GM19351 (cell line): ENCODE measurements at regions not wholly inside any gene's neighbourhood (a gene's known extent, or its start where the extent isn't known, plus 50 kb on each side); places are given as distances from the start of the nearest gene placed in this dataset.
A peak's percentile ranks its signal among the peaks of the same experiment; 100 is the strongest.
"Not testable (repeated sequence)": the region's sequence is repeated elsewhere in the genome, so short reads cannot be mapped to it uniquely, and the experiment has no call there.

Experiments
- ATAC-seq: cut with Tn5 transposase; IDR thresholded peaks from one replicate; pipeline ENCODE4 v1.9.1; 2021; ENCODE audit warnings: mild to moderate bottlenecking, moderate library complexity; ENCODE audit not compliant: unreplicated experiment

- peak; percentile 44 for ATAC-seq
These were observed 307.6 kb downstream of the SPATA31A1 start for GRCh38 chr9:39663020-39663419.

- ATAC-seq, result peak; percentile 63
These were observed 308.2 kb downstream of the SPATA31A1 start for GRCh38 chr9:39663713-39664112.

GRCh38 chr9:39665020-39665419 lies 309.6 kb downstream of the SPATA31A1 start:
- ATAC-seq, result not testable (repeated sequence)

DNA sequence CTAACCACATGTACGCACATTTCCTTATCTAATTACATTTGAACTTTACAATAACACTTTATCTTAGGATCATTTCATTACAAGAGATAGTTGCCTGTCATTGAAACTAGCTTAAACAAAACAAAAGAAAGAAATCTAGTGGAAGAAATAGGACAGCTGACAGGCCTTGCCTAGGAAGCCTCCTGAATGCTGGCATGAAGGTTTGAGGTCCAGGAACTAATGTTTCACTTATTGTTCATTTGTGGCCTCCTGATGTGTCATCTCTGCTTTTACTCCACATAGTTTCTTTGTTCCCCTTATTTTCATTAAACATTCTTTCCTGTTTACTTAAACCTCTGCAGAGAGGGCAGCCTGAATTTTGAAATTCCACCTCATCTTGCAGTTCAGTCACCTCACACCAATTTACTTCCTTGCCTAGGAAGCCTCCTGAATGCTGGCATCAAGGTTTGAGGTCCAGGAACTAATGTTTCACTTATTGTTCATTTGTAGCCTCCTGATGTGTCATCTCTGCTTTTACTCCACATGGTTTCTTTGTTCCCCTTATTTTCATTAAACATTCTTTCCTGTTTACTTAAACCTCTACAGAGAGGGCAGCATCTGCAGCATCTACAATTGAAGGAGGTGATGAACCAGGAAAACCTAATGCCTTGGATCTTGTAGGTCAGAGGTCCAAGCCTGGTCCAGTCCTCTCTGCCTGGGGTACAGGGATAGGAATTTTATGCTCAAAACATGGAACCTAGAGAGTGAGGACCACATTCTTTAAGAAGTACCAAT lies 319.2 kb downstream of the SPATA31A1 start:
- not testable (repeated sequence) for ATAC-seq

- ATAC-seq, result not testable (repeated sequence)
These were observed 319.7 kb downstream of the SPATA31A1 start for GRCh38 chr9:39675211-39675553.

DNA sequence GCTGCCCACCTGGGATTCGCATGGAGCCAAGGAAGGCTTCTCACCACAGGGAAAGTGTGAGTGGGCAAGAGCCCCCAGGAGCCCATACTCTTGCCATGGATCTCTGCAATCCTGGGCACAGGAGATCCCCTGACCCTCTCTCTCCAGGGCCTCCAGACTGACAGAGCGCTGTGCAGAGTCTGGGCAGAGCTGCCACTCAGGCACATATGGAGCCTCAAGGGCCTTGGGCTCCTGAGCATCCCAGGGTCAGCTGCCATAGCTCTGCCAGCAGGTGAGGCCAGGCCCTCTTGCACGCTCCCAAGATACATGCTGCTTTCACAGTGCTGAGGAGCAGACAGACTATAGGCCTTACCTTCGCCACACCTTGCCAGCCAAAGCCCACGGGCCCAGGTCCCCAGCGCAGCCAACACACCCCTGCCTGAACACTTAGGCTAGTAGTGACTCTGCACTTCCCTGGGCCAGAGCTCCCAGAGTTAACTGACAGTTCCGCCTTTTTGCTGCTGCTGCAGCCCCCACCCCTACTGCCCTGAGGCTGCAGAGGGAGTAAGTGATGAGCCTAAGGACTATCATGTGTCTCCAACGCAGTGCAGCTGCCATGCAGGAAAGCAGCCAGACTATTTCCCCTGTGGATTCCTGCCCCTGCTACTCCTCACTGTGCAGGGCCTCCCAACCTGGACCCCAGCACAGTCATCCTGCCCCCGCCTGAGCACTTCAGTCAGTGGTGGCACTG lies 323.2 kb downstream of the SPATA31A1 start:
- not testable (repeated sequence) for ATAC-seq

DNA sequence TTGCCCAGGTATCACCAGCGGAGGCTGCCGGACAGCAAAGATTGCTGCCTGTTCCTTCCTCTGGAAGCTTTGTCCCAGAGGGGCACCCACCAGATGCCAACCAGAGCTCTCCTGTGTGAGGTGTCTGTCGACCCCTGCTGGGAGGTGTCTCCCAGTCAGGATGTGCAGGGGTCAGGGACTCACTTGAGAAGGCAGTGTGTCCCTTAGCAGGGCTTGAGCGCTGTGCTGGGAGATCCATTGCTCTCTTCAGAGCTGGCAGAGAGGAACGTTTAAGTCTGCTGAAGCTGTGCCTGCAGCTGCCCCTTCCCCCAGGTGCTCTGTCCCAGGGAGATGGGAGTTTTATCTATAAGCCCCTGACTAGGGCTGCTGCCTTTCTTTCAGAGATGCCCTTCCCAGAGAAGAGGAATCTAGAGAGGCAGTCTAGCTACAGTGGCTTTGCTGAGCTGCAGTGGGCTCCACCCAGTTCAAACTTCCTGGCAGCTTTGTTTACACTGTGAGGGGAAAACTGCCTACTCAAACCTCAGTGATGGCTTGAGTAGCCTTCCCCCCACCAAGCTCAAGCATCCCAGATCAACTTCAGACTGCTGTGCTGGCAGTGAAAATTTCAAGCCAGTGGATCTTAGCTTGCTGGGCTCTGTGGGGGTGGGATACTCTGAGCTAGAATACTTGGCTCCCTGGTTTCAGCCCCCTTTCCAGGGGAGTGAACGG lies 325.4 kb downstream of the SPATA31A1 start:
- not testable (repeated sequence) for ATAC-seq

DNA sequence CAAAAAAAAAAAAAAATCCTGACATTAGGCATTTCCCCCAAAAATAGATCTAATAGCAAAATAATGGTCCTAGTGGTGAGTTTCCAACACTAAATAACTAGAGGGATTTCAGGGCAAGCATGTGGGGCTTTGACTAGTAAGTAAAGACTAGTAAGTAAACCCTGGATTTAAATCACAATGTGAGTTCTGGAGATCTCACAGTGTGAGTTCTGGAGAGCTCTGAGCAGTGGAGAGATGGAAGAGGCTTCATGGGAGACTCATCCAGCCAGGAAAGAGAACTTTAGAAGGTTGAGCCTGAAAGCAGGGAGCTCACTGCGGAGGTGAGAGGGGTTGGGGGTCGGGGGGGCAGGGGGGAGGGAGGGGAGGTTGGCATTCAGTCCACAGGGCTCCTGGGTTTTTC lies 373.4 kb downstream of the SPATA31A1 start:
- ATAC-seq, result not testable (repeated sequence)

GRCh38 chr9:39744898-39745297 lies 389.4 kb downstream of the SPATA31A1 start:
- ATAC-seq, result not testable (repeated sequence)

GRCh38 chr9:39775570-39775969 lies 420.1 kb downstream of the SPATA31A1 start:
- not testable (repeated sequence) for ATAC-seq

DNA sequence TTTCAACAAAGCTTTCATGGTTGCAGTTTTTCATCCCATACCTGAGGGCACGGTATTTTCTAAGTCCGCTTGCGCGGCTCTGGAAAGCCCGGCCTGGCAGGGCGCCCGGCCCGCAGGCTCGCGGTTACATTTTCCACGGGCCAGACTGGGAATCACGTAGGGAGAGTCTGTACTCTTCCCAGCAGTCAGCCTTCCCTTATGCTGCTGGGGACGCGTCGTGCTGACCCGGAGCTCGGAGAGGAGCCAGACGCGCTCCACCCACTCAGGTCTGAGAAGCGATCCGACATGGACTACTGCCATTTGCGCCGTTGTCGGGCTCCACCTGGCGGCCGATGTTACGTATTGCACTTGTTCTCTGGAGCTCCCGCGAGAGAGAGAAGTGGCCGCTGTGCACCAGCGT lies 435.9 kb downstream of the SPATA31A1 start:
- peak; percentile 100 for ATAC-seq

DNA sequence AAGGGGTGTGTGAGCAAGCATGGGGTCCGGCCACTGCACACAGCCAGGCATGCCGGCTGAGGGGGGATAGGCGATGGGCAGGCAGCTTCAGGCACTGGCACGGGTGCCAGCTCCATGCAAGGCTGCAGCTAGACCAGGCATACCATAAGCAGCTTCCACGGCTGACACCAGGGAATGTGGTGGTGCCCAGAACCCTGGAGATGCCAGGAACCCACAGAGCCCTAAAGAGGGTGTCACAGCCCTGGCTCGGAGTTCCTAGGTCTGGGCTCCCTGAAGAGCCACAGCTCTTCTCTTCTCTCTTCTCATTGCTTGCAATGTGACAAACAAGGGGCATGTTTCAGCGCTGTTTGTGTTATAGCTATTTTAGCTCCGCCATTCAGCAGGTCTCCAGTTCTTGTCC lies 442.5 kb downstream of the SPATA31A1 start:
- not testable (repeated sequence) for ATAC-seq

DNA sequence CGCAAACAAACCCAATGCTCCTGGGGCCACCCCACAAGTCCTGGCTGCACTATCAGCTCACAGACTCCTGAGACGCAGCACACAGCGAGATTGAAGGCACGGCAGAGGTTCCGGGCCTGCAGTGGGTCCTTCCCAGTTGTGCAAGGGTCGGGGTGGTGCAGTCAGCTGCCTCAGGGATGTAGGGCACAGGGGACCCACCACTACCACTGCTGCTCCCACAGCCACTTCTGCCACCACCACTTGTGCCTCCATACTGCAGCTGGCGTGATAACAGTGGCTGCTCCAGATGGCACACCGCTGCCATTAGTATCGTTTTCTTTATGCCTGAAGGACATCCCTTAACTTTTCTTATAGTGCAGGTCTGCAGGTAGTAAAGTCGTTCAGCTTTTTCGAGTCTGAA lies 443.8 kb downstream of the SPATA31A1 start:
- ATAC-seq, result not testable (repeated sequence)

DNA sequence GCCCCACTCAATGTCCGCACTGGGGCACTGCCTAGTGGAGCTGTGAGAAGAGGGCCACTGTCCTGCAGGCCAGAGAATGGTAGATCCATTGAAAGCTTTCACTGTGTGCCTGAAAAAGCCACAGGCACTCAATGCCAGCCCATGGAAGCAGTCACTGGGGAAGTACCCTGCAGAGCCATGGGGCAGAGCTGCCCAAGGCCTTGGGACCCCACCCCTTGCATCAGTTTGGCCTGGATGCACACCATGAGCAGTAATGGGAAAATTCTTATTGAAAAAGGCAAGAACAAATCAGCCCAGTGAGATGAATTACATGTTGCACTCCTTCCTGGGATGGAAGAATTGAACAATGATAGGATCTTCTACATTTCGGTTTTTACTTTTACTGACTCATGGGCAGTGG lies 447.1 kb downstream of the SPATA31A1 start:
- not testable (repeated sequence) for ATAC-seq

DNA sequence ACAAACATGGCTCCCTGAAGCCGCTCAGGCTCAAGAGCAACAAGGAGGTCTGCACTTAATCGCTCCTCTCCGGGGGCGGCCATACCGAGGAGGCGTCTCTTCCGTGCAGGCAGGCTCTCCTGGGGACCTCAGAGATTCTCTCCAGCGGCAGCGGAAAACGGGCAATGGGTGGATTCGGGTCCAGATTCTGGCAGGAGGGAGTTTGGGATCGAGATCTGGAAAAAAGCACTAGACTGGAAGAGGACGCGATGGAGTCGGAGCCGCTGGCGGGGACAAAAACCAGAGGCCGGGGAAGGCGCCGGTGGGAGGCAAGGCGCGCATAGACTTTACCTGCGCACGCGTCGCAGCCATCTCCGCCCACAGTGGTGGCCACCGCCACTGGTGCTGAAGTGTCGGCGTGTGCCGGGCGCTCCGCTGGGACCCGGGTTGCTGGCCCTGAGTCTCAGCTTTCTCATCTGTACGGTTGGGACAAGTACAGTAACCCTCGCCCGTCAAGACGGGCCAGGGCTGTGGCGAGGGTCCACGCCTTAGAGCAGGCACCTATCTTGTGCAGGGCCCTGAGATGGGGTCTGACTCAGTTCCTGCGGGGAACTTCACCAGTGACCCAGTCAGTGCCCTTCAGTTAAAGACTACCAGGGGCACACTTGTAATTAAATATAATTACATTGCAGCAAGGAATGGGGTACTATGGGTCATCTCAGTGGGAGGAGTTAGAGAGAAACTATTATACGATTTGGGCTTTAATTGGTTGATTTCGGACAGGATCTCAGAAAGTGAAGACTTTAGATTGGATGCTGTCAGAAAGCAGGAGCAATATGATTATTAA lies 454.1 kb downstream of the SPATA31A1 start:
- peak; percentile 93 for ATAC-seq

- not testable (repeated sequence) for ATAC-seq
These were observed 454.9 kb downstream of the SPATA31A1 start for GRCh38 chr9:39810401-39810800.

GRCh38 chr9:39811615-39812014 lies 456.1 kb downstream of the SPATA31A1 start:
- not testable (repeated sequence) for ATAC-seq

DNA sequence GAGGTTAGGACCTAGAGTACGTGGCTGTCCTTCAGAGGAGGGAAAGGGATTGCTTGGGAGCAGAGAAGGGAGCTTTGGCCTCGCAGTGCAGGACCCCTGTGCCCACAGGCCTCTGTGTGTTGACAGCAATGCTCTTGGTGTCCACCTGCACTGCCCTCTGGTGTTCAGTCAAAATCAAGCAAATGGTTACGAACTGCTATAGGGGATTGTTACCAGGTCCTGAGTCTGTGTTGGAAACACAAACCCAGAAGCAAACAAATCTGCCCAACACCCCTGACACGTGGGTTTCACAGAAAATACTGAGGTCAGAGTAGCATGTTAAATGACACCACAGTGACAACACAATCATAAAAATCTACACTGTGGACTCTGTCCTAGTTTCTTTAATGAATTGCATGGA lies 473.0 kb downstream of the SPATA31A1 start:
- ATAC-seq, result not testable (repeated sequence)
